Body of pancreas (tissue), 4 donors: ENCODE measurements at regions not wholly inside any gene's neighbourhood (a gene's known extent, or its start where the extent isn't known, plus 50 kb on each side); places are given as distances from the start of the nearest gene placed in this dataset.

Source experiments
- CTCF ChIP-seq, 7 experiments: fragments of 450-650 bp in 4 of 7; fragments of 200-600 bp in 3 of 7; sonication (generic) in 3 of 7; IDR thresholded peaks; one replicate each; pipeline ENCODE4 v1.5.1; 2016 to 2019; ENCODE audit warnings: antibody characterized with exemption in 7 of 7
- POLR2A ChIP-seq, 3 donors: fragments of 450-650 bp; IDR thresholded peaks; one replicate each; pipeline ENCODE4 v1.6.1; 2016; ENCODE audit warnings: antibody characterized with exemption in 3 of 3, mild to moderate bottlenecking in 2 of 3

GRCh38 chr16:8376430-8376829, 213.9 kb downstream of the TMEM114 start:
- TF ChIP-seq CTCF (IDR thresholded peaks at IDR 0.05), result no peak
- TF ChIP-seq POLR2A (IDR thresholded peaks at IDR 0.05), result no peak
